ENCODE measurements at regions not wholly inside any gene's neighbourhood (a gene's known extent, or its start where the extent isn't known, plus 50 kb on each side); places are given as distances from the start of the nearest gene placed in this dataset.

- no peak for TF ChIP-seq CTCF (IDR thresholded peaks at IDR 0.05; ENCODE audit: control extremely low read depth in 1 of 3, insufficient read depth in 1 of 3, low read depth in 1 of 3, low read length in 3 of 3)
- no peak for TF ChIP-seq RFX5 (IDR thresholded peaks at IDR 0.05; ENCODE audit: borderline replicate concordance, low read depth, low read length)
Measured at GRCh38 chr2:215817046-215817445, 196.3 kb downstream of the MREG start.

Measured in H1 (cell line).